OCI-LY3 (cell line): ENCODE measurements at regions not wholly inside any gene's neighbourhood (a gene's known extent, or its start where the extent isn't known, plus 50 kb on each side); places are given as distances from the start of the nearest gene placed in this dataset.

Source experiments
- CTCF ChIP-seq: fragments of 200-600, 300-600 bp; sonication (generic); IDR thresholded peaks from 2 replicates; pipeline ENCODE4 v1.5.1; 2014; ENCODE audit warnings: antibody characterized with exemption, low read length, low read depth
- EZH2phosphoT487 ChIP-seq: fragments of 200-600 bp; shearing (Covaris generic); IDR thresholded peaks from 2 replicates; pipeline ENCODE4 v1.6.1; 2018; ENCODE audit warnings: antibody characterized with exemption, mixed run types, low read depth

DNA sequence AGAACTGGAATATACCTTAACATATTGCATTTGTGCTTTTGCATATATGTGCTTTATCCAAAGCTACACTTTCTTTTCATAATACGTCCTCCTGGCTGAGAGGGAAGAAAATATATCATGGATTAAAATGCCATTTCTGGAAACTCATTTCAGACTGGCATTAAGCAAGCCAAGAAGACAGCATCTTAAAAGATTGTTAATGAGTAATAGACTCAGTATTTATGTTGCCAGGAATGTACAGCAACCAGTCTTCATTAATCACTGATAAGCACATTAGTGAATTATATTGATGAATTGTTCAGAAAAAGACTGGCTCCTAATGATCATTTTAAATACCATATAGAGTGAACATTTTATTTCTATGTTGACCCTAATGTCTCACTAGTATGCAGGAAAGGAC, 134.9 kb upstream of the IFNG-AS1 start:
- TF ChIP-seq CTCF = no peak
- TF ChIP-seq EZH2phosphoT487 = no peak
